ENCODE measurements at regions not wholly inside any gene's neighbourhood (a gene's known extent, or its start where the extent isn't known, plus 50 kb on each side); places are given as distances from the start of the nearest gene placed in this dataset.

DNA sequence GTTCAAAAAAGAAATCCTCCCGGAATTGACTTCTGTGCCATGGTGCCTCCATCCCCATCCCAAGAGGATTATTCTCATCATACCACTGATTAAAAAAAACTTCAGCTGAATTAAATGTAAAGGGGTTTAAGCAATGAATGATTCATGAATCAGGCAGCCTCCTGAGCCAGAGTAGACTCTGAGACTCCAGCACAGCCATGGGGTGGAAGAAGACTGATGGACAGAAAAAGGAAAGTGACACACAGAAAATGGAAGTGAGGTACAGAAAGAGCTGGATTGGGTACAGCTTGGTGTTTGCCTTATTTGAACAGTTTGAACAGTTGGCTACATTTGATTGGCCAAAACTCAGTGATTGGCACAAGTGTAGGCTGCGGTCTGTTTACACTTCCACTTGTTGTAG, 224.8 kb upstream of the ATP10A start:
- TF ChIP-seq, protein P1, sequence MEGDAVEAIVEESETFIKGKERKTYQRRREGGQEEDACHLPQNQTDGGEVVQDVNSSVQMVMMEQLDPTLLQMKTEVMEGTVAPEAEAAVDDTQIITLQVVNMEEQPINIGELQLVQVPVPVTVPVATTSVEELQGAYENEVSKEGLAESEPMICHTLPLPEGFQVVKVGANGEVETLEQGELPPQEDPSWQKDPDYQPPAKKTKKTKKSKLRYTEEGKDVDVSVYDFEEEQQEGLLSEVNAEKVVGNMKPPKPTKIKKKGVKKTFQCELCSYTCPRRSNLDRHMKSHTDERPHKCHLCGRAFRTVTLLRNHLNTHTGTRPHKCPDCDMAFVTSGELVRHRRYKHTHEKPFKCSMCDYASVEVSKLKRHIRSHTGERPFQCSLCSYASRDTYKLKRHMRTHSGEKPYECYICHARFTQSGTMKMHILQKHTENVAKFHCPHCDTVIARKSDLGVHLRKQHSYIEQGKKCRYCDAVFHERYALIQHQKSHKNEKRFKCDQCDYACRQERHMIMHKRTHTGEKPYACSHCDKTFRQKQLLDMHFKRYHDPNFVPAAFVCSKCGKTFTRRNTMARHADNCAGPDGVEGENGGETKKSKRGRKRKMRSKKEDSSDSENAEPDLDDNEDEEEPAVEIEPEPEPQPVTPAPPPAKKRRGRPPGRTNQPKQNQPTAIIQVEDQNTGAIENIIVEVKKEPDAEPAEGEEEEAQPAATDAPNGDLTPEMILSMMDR (conservative IDR thresholded peaks at IDR 0.05) = no peak
- TF ChIP-seq EZH2 (IDR thresholded peaks at IDR 0.05; ENCODE audit: low read depth) = no peak

All from PC-9 (cell line).